ENCODE measurements at regions not wholly inside any gene's neighbourhood (a gene's known extent, or its start where the extent isn't known, plus 50 kb on each side); places are given as distances from the start of the nearest gene placed in this dataset.

GRCh38 chr14:54285030-54285429 is 111.8 kb upstream of the CDKN3 start:
- TF ChIP-seq CTCF (IDR thresholded peaks at IDR 0.05; ENCODE audit: low read depth, low read length, poor library complexity, severe bottlenecking): no peak
- no peak for TF ChIP-seq EZH2phosphoT487 (IDR thresholded peaks at IDR 0.05; ENCODE audit: borderline replicate concordance, low read length)
